Kidney (tissue), 13 donors: ENCODE measurements at regions not wholly inside any gene's neighbourhood (a gene's known extent, or its start where the extent isn't known, plus 50 kb on each side); places are given as distances from the start of the nearest gene placed in this dataset.

Source experiments
- DNase-seq, 5 donors: peaks; one replicate each; pipeline ENCODE4 v3.0.0-alpha.2; 2013 to 2020
- FAIRE-seq: peaks from 2 replicates; lab custom pipeline; 2012; peaks lifted over from hg19 to GRCh38; lab: Jason Lieb, UNC
- H3K27ac ChIP-seq, 2 donors: one replicate each; pipeline ENCODE4 v1.7.0; 2013; ENCODE audit warnings: low read depth in 2 of 2, low read length in 2 of 2, inconsistent platforms in 1 of 2
- H3K27me3 ChIP-seq: one replicate; pipeline ENCODE4 v1.7.1; 2013; ENCODE audit warnings: low read length, inconsistent platforms; ENCODE audit not compliant: control insufficient read depth, insufficient read depth
- H3K36me3 ChIP-seq, 3 donors: one replicate each; pipeline versions ENCODE4 v1.7.0 to v1.7.1; 2013; ENCODE audit warnings: low read length in 3 of 3, control low read depth in 1 of 3, inconsistent platforms in 1 of 3; ENCODE audit not compliant: insufficient read depth in 3 of 3, control insufficient read depth in 2 of 3
- H3K4me1 ChIP-seq, 3 donors: one replicate each; pipeline versions ENCODE4 v1.7.0 to v1.7.1; 2013; ENCODE audit warnings: low read length in 3 of 3, inconsistent platforms in 1 of 3, low read depth in 1 of 3; ENCODE audit not compliant: control insufficient read depth in 2 of 3, insufficient read depth in 2 of 3
- H3K4me3 ChIP-seq, 3 donors: one replicate each; pipeline versions ENCODE4 v1.7.0 to v1.8.1; 2013; ENCODE audit warnings: low read length in 3 of 3, control low read depth in 1 of 3, inconsistent platforms in 1 of 3
- H3K9ac ChIP-seq, 3 donors: one replicate each; pipeline versions ENCODE4 v1.7.0 to v1.7.1; 2013; ENCODE audit warnings: low read length in 3 of 3, control low read depth in 1 of 3, inconsistent platforms in 1 of 3
- H3K9me3 ChIP-seq, 3 donors: one replicate each; pipeline versions ENCODE4 v1.7.0 to v1.7.1; 2013; ENCODE audit warnings: low read length in 3 of 3, control low read depth in 1 of 3, inconsistent platforms in 1 of 3; ENCODE audit not compliant: control insufficient read depth in 2 of 3, insufficient read depth in 1 of 3
- intact Hi-C: fragments of 100-400 bp; cut with DNase I; formaldehyde crosslinking; loops from one replicate; pipeline ENCODE4 v1.11.1; 2022
- TF ChIP-seq, protein P1 (sequence below): IDR thresholded peaks from 3 replicates; pipeline ENCODE4 v1.5.1; 2012; ENCODE audit warnings: mild to moderate bottlenecking, moderate library complexity, borderline replicate concordance; ENCODE audit not compliant: insufficient read depth; ENCODE audit errors: extremely low read depth
- donor health status: control.
- donor health status: control.
- donor health status: control.
- donor health status: control.
- donor health status: control.
- donor health status: DM: yes; HTN: yes; CAD: no.
- donor health status: Normal renal cell carcinoma (clear cell type).

GRCh38 chr10:128808921-128809440 is 658.1 kb upstream of the MGMT start:
- Histone ChIP-seq H3K27ac (no peak overlapping the region), H3K4me3 (no peak overlapping the region), H3K27me3 (no peaks in the 10 kb centered on the region), H3K36me3 (no peaks in the 10 kb centered on the region), H3K9ac (no peak overlapping the region), H3K4me1 (no peaks in the 10 kb centered on the region), H3K9me3 (no peaks in the 10 kb centered on the region)
- intact Hi-C loops = no loop called here
- no peak for DNase-seq
- TF ChIP-seq, protein P1, sequence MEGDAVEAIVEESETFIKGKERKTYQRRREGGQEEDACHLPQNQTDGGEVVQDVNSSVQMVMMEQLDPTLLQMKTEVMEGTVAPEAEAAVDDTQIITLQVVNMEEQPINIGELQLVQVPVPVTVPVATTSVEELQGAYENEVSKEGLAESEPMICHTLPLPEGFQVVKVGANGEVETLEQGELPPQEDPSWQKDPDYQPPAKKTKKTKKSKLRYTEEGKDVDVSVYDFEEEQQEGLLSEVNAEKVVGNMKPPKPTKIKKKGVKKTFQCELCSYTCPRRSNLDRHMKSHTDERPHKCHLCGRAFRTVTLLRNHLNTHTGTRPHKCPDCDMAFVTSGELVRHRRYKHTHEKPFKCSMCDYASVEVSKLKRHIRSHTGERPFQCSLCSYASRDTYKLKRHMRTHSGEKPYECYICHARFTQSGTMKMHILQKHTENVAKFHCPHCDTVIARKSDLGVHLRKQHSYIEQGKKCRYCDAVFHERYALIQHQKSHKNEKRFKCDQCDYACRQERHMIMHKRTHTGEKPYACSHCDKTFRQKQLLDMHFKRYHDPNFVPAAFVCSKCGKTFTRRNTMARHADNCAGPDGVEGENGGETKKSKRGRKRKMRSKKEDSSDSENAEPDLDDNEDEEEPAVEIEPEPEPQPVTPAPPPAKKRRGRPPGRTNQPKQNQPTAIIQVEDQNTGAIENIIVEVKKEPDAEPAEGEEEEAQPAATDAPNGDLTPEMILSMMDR = no peak
- no peak for FAIRE-seq

GRCh38 chr10:128811511-128811910 is 655.5 kb upstream of the MGMT start:
- Histone ChIP-seq H3K27me3 (no peaks in the 10 kb centered on the region), H3K9ac (no peak overlapping the region), H3K36me3 (no peaks in the 10 kb centered on the region), H3K4me1 (no peaks in the 10 kb centered on the region), H3K4me3 (no peak overlapping the region), H3K27ac (no peak overlapping the region), H3K9me3 (no peaks in the 10 kb centered on the region)
- FAIRE-seq (no peak), DNase-seq (no peak)
- TF ChIP-seq, protein P1 = no peak
- intact Hi-C loops = no loop called here

DNA sequence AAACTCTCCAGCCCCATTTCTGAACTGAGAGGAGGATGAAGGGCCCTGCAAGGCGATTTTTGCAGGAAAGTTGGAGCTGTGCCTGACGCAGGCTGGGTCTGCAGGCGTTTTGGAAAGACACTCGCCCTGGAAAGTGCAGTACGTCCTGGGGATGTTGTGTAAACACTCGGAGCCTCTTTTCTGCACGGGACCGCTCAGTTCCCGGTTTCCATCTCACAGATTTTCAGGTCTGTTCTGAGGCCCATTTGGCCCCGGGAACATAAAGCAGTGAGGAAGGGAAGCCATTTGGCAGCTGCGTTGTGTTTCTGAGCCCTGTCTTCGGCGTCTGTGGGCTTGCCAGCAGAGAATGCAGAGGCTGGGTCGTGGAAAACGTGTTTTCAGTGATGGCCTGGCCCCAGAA is 655.0 kb upstream of the MGMT start:
- DNase-seq (no peak), FAIRE-seq (no peak)
- H3K4me3 ChIP-seq = no peak overlapping the region
- intact Hi-C loops = no loop called here
- no peaks in the 10 kb centered on the region for H3K27me3 ChIP-seq
- no peak overlapping the region for H3K27ac ChIP-seq
- TF ChIP-seq, protein P1 = no peak
- H3K9ac ChIP-seq = no peak overlapping the region
- no peaks in the 10 kb centered on the region for H3K4me1 ChIP-seq
- no peaks in the 10 kb centered on the region for H3K9me3 ChIP-seq
- H3K36me3 ChIP-seq = no peaks in the 10 kb centered on the region

- H3K27ac ChIP-seq = no peak overlapping the region
- TF ChIP-seq, protein P1 = no peak
- H3K9me3 ChIP-seq = no peaks in the 10 kb centered on the region
- DNase-seq (no peak), FAIRE-seq (no peak)
- no peaks in the 10 kb centered on the region for H3K27me3 ChIP-seq
- intact Hi-C loops = no loop called here
- no peaks in the 10 kb centered on the region for H3K36me3 ChIP-seq
- H3K4me1 ChIP-seq = no peaks in the 10 kb centered on the region
- no peak overlapping the region for H3K4me3 ChIP-seq
- no peak overlapping the region for H3K9ac ChIP-seq
These were observed 653.5 kb upstream of the MGMT start for GRCh38 chr10:128813574-128813973.
